ENCODE measurements at regions not wholly inside any gene's neighbourhood (a gene's known extent, or its start where the extent isn't known, plus 50 kb on each side); places are given as distances from the start of the nearest gene placed in this dataset.

DNA sequence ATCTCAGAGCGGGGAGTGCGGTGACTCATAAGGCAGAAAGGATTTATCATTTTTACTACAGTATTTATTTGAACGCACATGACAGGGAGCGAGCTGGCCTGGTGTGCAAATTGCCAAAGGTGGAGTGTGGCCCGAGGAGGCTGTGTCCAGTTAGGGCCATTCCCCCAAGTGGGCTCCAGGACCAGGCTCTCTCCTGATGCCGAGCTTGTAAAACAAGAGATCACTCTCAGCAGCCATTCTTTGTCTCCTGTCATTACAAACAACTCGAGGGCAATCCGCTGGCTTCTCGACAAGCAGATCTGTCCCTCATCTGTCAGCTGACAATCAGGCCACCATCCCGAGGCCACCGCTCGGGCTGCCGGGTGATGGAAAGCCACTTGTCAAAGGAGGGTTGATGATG lies 418.9 kb downstream of the ZNF536 start:
- FAIRE-seq = no peak
- POLR2A ChIA-PET (ENCODE audit: partially characterized antibody) = no interaction called here
- H3K4ac ChIP-seq (replicated peaks; ENCODE audit: insufficient read length, low read depth, low read length) = no peak overlapping the region
- no peak overlapping the region for H2AFZ ChIP-seq (ENCODE audit: low read length)
- H3K9me3 ChIP-seq (ENCODE audit: insufficient read depth in 2 of 2, low read depth in 1 of 2, low read length in 1 of 2) = peaks cover 6% of the 10 kb centered on the region in 2 experiments; a peak in 2 of 4 replicates
- H3K9ac ChIP-seq (replicated peaks in 1 of 4; ENCODE audit: extremely low read depth in 1 of 4, low read depth in 3 of 4, low read length in 3 of 4) = no peak overlapping the region
- H3K79me2 ChIP-seq (ENCODE audit: control insufficient read depth in 1 of 2, insufficient read depth in 2 of 2, low read length in 2 of 2) = no peaks in the 10 kb centered on the region
- H3K4me3 ChIP-seq (ENCODE audit: extremely low read depth in 1 of 4, insufficient read depth in 2 of 4, low read depth in 3 of 4, low read length in 4 of 4) = no peak overlapping the region
- CTCF ChIA-PET (ENCODE audit: partially characterized antibody) = interaction anchor here (6.8 kb wide), 1 partner anchor 9 kb away, joined by 60 read pairs; no protein-coding TSS in a partner anchor
- peak in 1 of 2 experiments; percentile 1 for DNase-seq (ENCODE audit: low read depth in 1 of 2, low spot score in 2 of 2)
- H3K18ac ChIP-seq (ENCODE audit: extremely low read depth, low read length) = no peak overlapping the region
- H2BK15ac ChIP-seq (ENCODE audit: low read length) = no peak overlapping the region
- H3K23ac ChIP-seq (ENCODE audit: insufficient read length) = no peak overlapping the region
- H3K4me2 ChIP-seq (ENCODE audit: insufficient read depth in 1 of 2, low read depth in 2 of 2, low read length in 2 of 2) = no peak overlapping the region
- H3K56ac ChIP-seq (replicated peaks; ENCODE audit: insufficient read length, low read depth, low read length) = no peak overlapping the region
- no peak overlapping the region for H2AK5ac ChIP-seq (ENCODE audit: low read depth, low read length)
- TF ChIP-seq CHD2 (IDR thresholded peaks at IDR 0.05; ENCODE audit: low read length) (no peak), RAD21 (IDR thresholded peaks at IDR 0.05 in 1 of 2, conservative IDR thresholded peaks at IDR 0.05 in 1 of 2; ENCODE audit: low read depth in 2 of 2, low read length in 2 of 2) (no peak), RXRA (IDR thresholded peaks at IDR 0.05; ENCODE audit: insufficient read depth, low read depth, low read length) (no peak)
- H2BK20ac ChIP-seq (ENCODE audit: low read length) = no peak overlapping the region
- no peak overlapping the region for H3K14ac ChIP-seq (ENCODE audit: insufficient read length)
- no peaks in the 10 kb centered on the region for H3K79me1 ChIP-seq (ENCODE audit: low read depth, low read length)
- no peak overlapping the region for H2BK5ac ChIP-seq (ENCODE audit: low read depth, low read length)
- no peak overlapping the region for H2BK12ac ChIP-seq (ENCODE audit: low read depth, low read length)
- no peaks in the 10 kb centered on the region for H3K27me3 ChIP-seq (replicated peaks in 1 of 4; ENCODE audit: control insufficient read depth in 3 of 4, extremely low read depth in 1 of 4, insufficient read depth in 3 of 4, low read length in 3 of 4)
- 93% methylated on average over 13 of the region's 13 CpGs; no CpG with 5 or more reads in 1 of the 2 experiments for WGBS, 2 experiments (ENCODE audit: extremely low coverage in 1 of 2, insufficient coverage in 1 of 2, insufficient read length in 1 of 2, insufficient replicate concordance in 2 of 2, low coverage in 1 of 2, low lambda C conversion rate in 2 of 2, missing lambda C conversion rate in 1 of 2)
- no peaks in the 10 kb centered on the region for H3K4me1 ChIP-seq (replicated peaks in 1 of 4; ENCODE audit: control insufficient read depth in 3 of 4, insufficient read depth in 4 of 4, low read length in 3 of 4)
- H4K20me1 ChIP-seq (replicated peaks in 1 of 2; ENCODE audit: control insufficient read depth in 1 of 2, insufficient read depth in 2 of 2, low read length in 2 of 2) = no peaks in the 10 kb centered on the region
- H2BK120ac ChIP-seq (replicated peaks; ENCODE audit: low read depth, low read length) = no peak overlapping the region
- no peak overlapping the region for H3K27ac ChIP-seq (ENCODE audit: low read depth, low read length)
- no peak overlapping the region for H4K8ac ChIP-seq (ENCODE audit: extremely low read depth, insufficient read depth, low read length)
- H3K23me2 ChIP-seq (ENCODE audit: low read depth, low read length) = no peaks in the 10 kb centered on the region
- no peak overlapping the region for H4K5ac ChIP-seq (ENCODE audit: insufficient read length, low read depth, low read length)
- no peaks in the 10 kb centered on the region for H3K36me3 ChIP-seq (ENCODE audit: control insufficient read depth in 2 of 4, insufficient read depth in 4 of 4, low read length in 3 of 4)
- H4K91ac ChIP-seq (replicated peaks; ENCODE audit: insufficient read length, low read length) = no peak overlapping the region
